Ovary (tissue), 7 donors: ENCODE measurements at regions not wholly inside any gene's neighbourhood (a gene's known extent, or its start where the extent isn't known, plus 50 kb on each side); places are given as distances from the start of the nearest gene placed in this dataset.

Experiments
- DNase-seq, 5 donors: peaks; one replicate each; pipeline ENCODE4 v3.0.0-alpha.2; 2019 to 2020
- H3K27ac ChIP-seq, 2 donors: fragments of 200-600 bp; one replicate each; pipeline versions ENCODE4 v1.5.1 to v1.8.0; 2019 to 2022
- H3K27me3 ChIP-seq: fragments of 200-600 bp; one replicate; pipeline ENCODE4 v1.8.0; 2022
- H3K36me3 ChIP-seq: fragments of 200-600 bp; sonication (generic); one replicate; pipeline ENCODE4 v1.5.1; 2019
- H3K4me1 ChIP-seq: one replicate; pipeline ENCODE4 v1.8.1; 2013; ENCODE audit warnings: mild to moderate bottlenecking, moderate library complexity; ENCODE audit not compliant: insufficient read depth
- H3K4me3 ChIP-seq: fragments of 200-600 bp; sonication (generic); one replicate; pipeline ENCODE4 v1.5.1; 2017
- H3K9me3 ChIP-seq, 2 donors: fragments of 200-600 bp in 1 of 2; sonication (generic) in 1 of 2; one replicate each; pipeline versions ENCODE4 v1.5.1 to v1.8.1; 2013 to 2019; ENCODE audit warnings: mild to moderate bottlenecking in 1 of 2, moderate library complexity in 1 of 2
- CTCF ChIP-seq, 3 donors: fragments of 450-650 bp in 2 of 3; fragments of 200-600 bp in 1 of 3; IDR thresholded peaks; one replicate each; pipeline versions ENCODE4 v1.5.1 to v1.8.0; 2016 to 2022; ENCODE audit warnings: antibody characterized with exemption in 3 of 3, mild to moderate bottlenecking in 1 of 3
- EP300 ChIP-seq: sonication (generic); formaldehyde crosslinking; IDR thresholded peaks from one replicate; pipeline ENCODE4 v1.6.1; 2017; ENCODE audit warnings: antibody characterized with exemption
- POLR2A ChIP-seq: fragments of 450-650 bp; IDR thresholded peaks from one replicate; pipeline ENCODE4 v1.6.1; 2017; ENCODE audit warnings: antibody characterized with exemption, mild to moderate bottlenecking, moderate library complexity
- WGBS, 3 donors: extraction: QIAGEN DNeasy Blood & Tissue Kit in 1 of 3; methylation state at CpG; one replicate each; pipeline versions ENCODE4 v1.1.5 to v1.1.7; 2013 to 2017; 5-methylcytosine and 5-hydroxymethylcytosine counted together
- intact Hi-C, 4 donors: fragments of 100-400 bp; cut with DNase I; formaldehyde crosslinking; loops; one replicate each; pipeline versions ENCODE4 v1.11.0 to v1.15.1; 2022 to 2023
- donor health status: DM: no; HTN: no; CAD: no; lungs with moderate emphysema.
- donor health status: DM: no; HTN: no; CAD: no.
- donor health status: Bipolar disorder and iron deficiency.
- donor health status: DM: no; HTN: no; CAD: no.
- donor health status: DM: yes; HTN: yes; CAD: no.

GRCh38 chr6:7048894-7049293 lies 58.9 kb upstream of the RREB1 start:
- Histone ChIP-seq H3K36me3 (no peaks in the 10 kb centered on the region), H3K4me1 (peaks cover 3% of the 10 kb centered on the region), H3K27ac (no peak overlapping the region), H3K9me3 (no peaks in the 10 kb centered on the region), H3K4me3 (no peak overlapping the region), H3K27me3 (no peaks in the 10 kb centered on the region)
- intact Hi-C loops, result no loop called here
- 90 to 94% (median 91%) methylated on average over 2 of the region's 2 CpGs for WGBS, 3 donors
- DNase-seq, result no peak
- no peak for TF ChIP-seq EP300
- no peak for TF ChIP-seq POLR2A
- TF ChIP-seq CTCF (IDR thresholded peaks at IDR 0.05), result no peak

GRCh38 chr6:7050004-7050403 lies 57.8 kb upstream of the RREB1 start:
- no peak overlapping the region for H3K27ac ChIP-seq
- H3K36me3 ChIP-seq, result no peaks in the 10 kb centered on the region

GRCh38 chr6:7050872-7051779 lies 56.6 kb upstream of the RREB1 start:
- H3K4me1 ChIP-seq, result peaks cover 3% of the 10 kb centered on the region
- H3K4me3 ChIP-seq, result peak overlapping the region; percentile 37
- H3K27ac ChIP-seq, result peak overlapping the region; percentile 2 to 63
- no peaks in the 10 kb centered on the region for H3K36me3 ChIP-seq
- DNase-seq, result peak; percentile 38 to 78 (median 51)
- intact Hi-C loops, result no loop called here
- no peaks in the 10 kb centered on the region for H3K27me3 ChIP-seq
- 18 to 30% (median 18%) methylated on average over 47 to 68 of the region's 68 CpGs for WGBS, 3 donors
- no peaks in the 10 kb centered on the region for H3K9me3 ChIP-seq
- no peak for TF ChIP-seq POLR2A
- TF ChIP-seq CTCF (IDR thresholded peaks at IDR 0.05), result no peak
- TF ChIP-seq EP300, result no peak

More at GRCh38 chr6:7050004-7050403, 57.8 kb upstream of the RREB1 start:
- intact Hi-C loops, result no loop called here
- DNase-seq, result no peak
- 79 to 86% (median 80%) methylated on average over 2 of the region's 2 CpGs for WGBS, 3 donors
- no peaks in the 10 kb centered on the region for H3K9me3 ChIP-seq
- TF ChIP-seq CTCF (IDR thresholded peaks at IDR 0.05) (no peak), POLR2A (no peak), EP300 (no peak)
- H3K4me1 ChIP-seq, result peaks cover 3% of the 10 kb centered on the region
- no peaks in the 10 kb centered on the region for H3K27me3 ChIP-seq
- no peak overlapping the region for H3K4me3 ChIP-seq

- TF ChIP-seq POLR2A (no peak), CTCF (IDR thresholded peaks at IDR 0.05) (no peak), EP300 (no peak)
- Histone ChIP-seq H3K27me3 (no peaks in the 10 kb centered on the region), H3K4me1 (peaks cover 3% of the 10 kb centered on the region), H3K27ac (peak overlapping the region; percentile 9 to 63), H3K36me3 (no peaks in the 10 kb centered on the region), H3K9me3 (no peaks in the 10 kb centered on the region), H3K4me3 (peak overlapping the region; percentile 37)
- WGBS, 3 donors, result 0 to 1% (median 0%) methylated on average over 18 to 59 of the region's 59 CpGs
- intact Hi-C loops, result no loop called here
- peak; percentile 57 to 79 (median 62) for DNase-seq
Observed at GRCh38 chr6:7051780-7052442, 55.9 kb upstream of the RREB1 start.
